LHCN-M2 (cell line): ENCODE measurements at regions not wholly inside any gene's neighbourhood (a gene's known extent, or its start where the extent isn't known, plus 50 kb on each side); places are given as distances from the start of the nearest gene placed in this dataset.
"Not testable (repeated sequence)": the region's sequence is repeated elsewhere in the genome, so short reads cannot be mapped to it uniquely, and the experiment has no call there.

Experiments used
- DNase-seq: peaks from one replicate; pipeline ENCODE4 v3.0.0-alpha.2; 2012; ENCODE audit warnings: low read depth

DNA sequence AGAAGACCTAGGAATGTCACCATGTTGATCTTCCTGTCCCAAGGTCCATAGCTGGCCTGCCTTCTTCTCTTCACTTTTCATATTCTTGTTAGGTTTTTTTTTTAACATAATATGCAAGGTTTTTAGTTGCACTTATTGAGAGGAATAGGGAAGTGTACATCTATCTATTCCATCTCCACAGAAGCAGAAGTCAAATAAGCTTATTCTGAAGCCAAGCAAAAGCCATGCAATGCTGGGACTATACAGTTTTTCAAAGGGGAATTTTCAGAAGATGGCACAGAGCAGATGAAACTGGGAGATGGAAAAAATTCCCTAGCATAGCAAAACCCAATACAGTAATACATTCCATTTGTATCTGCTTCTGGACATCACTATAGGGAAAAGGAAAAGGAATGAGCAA, 447.6 kb downstream of the GADD45G start:
- no peak for DNase-seq

DNA sequence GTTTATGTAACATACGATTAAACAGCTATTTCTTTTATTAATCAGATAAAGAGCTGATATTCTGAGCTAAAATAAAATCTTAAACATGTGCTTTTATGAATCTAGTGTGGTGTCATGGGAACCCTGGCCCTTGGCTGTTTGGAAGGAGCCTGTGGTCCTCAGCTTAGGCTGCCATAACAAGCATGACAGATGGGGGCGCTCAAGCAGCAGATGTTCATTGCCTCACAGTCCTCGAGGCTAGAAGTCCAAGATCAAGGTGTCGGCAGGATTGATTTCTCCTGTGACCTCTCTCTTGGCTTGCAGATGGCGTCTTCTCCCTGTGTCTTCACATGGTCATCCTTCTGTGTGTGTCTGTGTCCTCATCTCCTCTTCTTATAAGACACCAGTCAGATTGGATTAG, 448.2 kb downstream of the GADD45G start:
- DNase-seq, result no peak

DNA sequence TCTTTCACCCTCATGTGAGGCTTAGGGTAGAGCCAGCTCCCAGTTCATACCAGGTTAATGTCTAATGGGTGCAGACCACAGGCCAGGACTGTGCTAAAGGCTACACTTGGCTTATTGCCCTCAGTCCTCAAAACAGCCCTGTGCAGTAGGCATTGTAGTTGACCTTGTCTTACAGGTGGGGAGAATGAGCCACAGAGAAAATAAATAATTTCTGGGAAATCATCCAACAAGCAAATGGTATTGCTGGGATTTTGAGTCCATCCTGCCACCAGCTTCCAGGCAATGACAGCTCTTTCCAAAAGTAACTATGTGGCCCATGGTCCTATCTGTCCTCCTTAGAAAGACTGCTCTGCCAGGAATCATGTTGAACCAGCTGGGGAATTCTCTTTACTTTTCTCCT, 450.0 kb downstream of the GADD45G start:
- DNase-seq, result no peak

DNA sequence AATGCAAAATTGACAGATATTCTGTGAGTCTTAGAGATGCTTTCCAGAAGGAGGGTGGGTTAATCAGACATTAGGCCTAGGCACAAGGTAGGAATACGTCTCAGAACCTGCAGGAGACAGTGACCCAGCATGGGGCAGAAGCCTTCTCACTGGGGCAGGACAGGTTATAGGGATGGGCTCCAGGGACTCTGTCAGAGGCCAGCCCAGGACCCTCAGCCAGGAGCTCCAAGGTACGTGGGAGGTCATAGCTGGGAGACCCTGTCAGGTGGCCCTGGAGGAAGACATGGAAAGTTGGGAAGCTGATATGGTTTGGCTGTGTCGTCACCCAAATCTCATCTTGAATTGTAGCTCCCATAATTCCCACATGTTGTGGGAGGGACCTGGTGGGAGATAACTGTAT, 450.4 kb downstream of the GADD45G start:
- DNase-seq, result no peak

DNA sequence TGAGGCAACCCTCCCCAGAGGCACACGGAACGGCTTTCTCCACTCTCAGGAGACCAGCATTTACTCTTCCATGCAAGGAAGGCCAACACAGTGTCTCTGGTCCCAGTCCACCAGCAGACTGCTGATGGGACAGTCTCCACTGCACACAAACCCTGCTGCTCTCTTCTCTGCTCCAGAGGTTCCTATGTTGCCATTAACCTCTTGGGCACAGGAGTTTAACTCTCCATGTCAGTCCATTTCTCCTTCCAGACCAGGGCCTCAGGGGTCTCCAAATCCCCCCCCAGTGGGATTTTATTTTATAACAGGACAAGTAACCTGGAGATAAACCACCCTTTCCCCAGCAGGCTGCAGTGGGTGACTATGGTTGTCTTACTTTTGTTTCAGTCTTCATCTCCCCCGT, 452.5 kb downstream of the GADD45G start:
- DNase-seq, result no peak

DNA sequence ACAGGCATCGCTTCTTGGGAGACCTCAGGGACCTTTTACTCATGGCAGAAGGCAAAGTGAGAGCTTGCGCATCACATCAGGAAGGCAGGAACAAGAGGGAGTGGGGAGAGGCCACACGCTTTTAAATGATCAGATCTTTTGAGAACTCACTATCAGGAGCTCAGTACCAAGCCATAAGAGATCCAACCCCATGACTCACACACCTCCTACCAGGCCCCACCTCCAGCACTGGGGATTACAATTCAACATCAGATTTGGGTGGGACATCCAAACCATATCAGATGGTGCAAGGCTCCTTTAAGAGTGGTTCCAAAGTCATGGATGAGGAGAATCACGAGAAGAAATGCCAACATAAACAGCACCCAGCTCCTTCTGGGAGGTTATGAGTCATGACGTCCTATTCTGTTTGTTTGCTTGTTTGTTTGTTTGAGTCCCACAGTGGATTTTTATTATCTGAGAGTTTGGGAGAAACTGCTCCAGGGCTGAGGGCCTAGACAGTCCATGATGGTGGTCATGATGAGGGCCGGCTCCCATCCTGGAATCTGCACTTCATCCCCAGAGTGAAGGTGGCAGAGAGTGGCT, 453.5 kb downstream of the GADD45G start:
- DNase-seq, result no peak

DNA sequence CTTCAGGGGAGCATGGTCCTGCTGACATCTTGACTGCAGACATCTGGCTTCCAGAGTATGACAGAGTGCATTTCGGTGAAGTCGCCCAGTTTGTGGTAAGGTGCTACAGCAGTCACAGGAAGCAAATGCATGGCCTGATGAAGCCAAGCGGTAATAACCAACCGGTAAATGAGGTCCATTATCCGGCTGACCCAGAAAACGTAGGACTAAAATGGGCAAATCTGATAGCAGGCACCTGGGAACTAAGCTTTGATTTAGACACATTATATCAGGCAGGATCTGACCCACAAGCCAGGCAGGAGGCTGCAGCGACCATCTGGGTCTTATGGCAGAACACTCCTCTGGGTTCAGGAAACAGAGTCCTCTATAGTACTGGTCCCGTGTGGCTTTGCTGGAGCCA, 454.6 kb downstream of the GADD45G start:
- DNase-seq, result no peak

DNA sequence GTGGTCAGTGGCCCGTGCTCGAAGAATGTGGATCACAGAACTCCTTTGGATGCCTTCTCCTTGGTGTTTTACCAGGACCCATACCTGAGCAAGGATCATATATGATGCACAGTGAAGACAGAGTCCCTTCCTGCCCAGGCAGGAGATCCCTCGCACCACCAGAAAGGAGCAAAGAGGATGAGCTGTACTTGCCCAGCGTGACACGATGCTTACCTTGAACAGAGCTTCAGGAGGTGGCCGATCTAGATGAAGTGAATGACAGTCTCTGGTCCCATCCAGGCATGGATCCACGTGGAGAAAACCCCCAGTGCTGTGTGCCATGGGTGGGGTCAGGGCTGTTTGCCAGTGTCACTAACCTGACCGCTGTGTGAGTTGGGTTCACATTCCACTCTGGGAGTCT, 455.4 kb downstream of the GADD45G start:
- DNase-seq, result no peak

DNA sequence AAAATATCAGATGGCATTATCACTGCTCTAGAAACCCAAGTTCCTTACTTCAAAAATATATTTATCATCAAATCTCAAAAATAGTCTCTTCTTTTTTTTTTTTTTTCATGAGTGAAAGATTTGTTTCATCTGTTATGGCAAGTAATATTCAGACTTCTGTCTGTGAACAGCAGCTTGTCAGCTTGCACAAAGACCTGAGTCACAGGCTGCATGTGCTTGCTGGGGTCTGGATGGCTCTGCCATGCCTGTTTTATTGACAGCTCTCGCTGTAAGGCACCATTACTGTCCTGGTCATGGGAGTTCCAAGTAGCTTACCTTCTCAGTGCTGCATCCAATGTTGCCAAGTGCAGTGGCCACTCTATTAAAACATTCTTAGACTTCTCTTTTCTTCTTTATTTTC, 456.4 kb downstream of the GADD45G start:
- no peak for DNase-seq

DNA sequence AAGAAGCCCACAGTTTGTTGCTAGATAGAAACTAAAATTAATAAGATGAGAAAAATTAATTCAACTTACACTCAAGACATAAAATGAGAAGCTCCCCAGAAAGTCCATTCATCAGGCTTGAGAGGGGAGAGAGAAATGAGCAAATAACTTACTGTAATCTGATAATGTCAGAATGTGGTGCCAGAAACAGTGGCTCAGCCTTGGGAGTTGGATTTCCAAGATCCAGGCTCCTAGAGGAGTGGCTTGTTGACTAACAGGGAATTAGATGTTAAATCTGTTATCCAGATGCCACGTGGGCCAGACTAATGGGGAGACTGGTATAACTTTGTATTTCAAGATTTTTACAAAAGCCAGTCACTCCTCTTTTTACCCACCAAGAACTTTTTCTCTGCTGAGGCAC, 458.2 kb downstream of the GADD45G start:
- DNase-seq, result no peak

DNA sequence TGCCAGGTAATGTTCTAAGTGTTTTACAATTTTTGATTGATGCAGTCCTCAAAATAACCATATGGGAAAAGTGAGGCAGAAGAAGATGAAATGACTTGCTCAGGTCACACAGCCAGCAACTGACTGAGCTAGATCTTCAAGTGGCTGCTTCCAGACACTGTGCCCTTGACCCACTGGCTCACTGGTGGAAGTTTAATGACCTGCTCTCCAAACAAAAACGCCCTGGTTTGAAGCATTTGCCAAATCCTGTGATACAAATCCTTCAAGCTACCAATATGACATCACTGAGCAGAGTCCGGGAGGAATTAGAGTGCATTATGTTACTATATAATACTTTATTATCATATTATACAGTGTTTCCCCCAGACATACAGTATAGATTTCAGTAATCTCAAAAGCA, 459.4 kb downstream of the GADD45G start:
- DNase-seq, result no peak

DNA sequence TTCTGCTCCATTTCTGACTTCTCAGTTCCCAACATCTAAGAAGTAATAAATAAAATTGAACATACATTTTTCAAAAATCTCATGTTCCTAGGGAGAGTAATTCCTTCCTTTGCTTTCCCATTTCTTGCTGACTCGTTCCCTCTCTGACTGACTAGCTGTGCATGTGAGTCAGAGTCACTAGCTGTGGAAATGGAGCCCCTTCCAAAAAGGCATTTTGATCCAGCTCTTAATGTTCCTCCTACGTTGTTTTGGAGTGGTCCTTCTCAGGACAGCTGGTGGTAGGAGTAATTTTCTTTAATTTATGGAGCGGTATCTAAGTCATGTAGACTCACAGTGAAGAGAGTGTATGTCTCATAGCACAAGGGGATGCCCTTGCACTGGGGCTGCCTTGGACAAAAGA, 460.2 kb downstream of the GADD45G start:
- peak; percentile 18 for DNase-seq

DNA sequence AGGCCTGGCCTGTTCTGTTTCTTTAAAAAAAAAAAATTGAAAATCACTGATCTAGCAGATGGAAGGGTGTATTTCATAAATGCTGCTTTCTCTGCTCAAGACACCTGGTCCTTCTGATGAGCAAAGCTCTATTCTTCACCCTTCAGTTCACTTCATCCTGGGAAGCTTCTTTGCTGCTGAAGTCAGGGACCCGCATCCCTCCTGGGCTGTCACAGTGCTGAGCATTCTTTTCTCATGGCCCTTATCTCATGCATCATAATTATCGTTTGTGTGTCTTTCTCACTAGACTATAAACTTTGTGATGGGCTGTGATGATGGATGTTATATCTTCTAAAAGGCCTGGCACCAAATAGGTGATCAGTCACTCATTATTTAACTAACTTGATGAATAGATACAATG, 461.0 kb downstream of the GADD45G start:
- no peak for DNase-seq

DNA sequence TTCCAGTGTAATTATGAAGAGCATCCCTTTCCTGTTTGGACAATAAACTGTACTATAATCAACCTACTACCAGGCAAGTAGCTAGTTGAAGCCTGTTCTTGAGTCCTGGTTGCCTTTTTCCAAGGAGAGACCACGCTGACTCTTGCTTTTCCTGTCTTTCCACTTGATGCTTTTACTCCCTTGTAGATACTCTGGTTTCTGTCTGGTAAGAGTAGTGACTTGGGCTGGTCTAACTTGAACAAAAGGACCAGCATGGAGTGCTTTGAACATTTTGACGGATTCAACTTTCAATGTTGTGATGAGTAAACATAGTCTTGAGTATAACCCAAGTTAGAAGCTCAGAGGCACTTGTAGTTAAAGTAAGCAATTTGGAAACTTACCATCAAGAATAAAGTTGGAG, 464.3 kb downstream of the GADD45G start:
- DNase-seq, result no peak

DNA sequence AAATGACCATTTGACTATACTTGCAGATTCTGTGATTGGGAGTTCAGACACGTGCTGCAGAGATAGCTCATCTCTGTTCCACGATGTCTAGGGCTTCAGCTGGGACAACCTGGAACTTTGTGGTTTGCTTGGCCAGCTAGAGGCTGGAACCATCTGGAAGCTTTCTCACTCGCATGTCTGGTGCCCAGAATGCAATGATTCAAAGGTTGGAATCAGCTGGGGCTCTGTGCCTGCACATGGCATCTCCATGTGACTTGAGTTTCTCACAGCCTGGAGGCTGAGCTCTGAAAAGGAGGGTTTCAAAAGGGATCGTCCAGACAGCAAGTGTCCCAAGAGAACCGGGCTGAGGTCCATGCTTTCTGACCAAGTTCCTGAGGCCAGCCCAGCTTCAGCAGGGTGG, 465.2 kb downstream of the GADD45G start:
- DNase-seq, result no peak

DNA sequence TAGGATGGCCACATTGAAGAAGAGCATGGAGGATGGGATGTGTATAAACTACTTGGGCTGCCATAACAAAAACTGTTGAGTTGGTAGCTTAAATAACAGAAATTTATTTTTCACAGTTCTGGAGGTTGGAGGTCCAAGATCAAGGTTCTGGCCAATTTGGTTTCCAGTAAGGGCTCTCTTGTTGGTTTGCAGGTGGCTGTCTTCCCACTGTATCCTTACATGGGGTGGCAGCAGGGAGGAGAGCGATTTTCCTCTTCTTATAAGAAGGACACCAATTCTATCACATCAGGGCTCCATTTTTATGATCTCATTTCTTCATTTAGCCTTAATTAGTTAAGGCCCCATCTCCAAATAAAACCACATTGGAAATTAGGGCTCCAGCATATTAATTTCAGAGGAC, 465.7 kb downstream of the GADD45G start:
- DNase-seq, result no peak

DNA sequence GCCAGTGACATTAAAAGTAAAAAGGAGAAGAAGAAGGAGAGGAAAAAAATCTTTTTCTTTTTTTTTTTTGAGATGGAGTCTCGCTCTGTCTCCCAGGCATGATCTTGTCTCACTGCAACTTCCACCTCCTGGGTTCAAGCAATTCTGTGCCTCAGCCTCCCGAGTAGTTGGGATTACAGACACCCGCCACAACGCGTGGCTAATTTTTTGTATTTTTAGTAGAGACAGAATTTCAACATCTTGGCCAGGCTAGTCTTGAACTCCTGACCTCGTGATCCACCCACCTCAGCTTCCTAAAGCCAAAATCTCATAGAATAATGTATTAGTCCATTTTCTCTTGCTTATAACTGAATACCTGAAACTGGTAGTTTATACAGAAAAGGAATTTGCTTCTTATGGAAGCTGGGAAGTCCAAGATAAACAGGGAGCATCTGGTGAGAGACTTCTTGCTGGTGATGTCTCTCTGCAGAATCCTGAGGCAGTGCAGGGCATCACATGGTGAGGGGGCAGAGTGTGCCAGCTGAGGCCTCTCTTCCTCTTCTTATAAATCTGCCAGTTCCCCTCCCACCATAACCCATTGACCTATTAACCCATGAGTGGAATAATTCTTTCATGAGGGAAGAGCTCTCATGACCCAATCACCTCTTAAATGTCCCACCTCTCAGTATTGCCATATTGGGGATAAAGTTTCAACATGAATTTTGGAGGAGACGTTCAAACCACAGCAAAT, 466.3 kb downstream of the GADD45G start:
- no peak for DNase-seq

DNA sequence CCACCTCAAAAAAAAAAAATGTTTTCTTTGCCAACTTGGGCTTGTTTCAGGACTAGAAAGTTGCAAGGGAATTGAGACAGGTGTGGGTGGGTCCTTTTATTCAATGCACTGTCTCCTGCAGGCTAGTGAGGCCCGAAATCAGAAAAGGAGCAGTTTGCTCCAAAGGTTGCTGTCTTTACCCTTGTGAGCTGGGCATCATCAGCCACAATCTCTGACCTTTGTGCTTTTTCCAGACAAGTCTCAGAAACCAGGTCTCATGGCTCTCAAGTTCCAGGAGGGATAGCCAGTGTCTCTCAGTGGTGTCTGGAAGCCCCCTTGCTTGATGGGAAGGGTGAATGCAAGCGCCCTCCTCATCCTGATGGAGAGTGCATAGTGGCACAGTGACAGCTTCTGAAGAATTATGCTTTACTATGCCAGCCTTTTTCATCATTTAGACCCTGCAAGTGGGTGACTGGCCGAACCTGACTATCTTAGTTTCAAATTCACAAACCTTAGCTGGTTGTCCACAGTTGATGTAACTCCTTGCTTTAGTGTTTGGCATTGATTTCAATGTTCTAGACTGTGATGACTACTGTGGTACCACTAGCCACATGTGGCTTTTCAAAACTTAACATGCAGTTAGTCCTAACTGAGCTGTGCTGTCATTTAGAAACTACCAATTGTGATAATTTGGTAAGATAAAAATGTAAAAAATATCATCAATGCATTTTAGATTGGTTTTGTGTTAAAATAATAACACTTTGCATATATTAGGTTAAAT, 468.6 kb downstream of the GADD45G start:
- no peak for DNase-seq

DNA sequence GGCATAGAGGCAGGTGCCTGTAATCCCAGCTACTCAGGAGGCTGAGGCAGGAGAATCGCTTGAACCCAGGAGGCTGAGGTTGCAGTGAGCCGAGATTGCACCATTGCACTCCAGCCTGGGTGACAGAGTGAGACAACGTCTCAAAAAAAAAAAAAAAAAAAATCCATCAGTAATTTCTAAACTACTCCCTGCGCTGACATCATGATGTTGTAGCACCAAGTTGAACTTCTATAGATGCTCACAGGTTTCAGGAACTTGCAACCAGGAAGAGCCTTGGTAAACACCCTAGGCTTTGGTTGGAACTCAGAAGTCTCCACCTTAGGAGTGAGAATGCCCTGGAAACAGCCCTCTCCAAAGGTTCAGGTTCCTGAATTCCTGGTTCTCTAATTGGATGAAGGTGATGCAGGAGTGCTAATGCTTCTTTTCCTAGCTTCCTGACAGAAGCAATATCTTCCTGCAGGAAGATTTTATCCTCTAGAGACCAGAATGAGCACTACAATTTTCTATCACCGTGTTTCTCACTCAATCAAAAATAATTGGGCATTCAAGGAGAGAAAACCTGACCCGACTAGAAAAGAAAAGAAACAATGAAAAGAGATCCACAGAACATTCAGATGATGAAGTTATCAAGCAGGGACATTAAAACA, 469.6 kb downstream of the GADD45G start:
- no peak for DNase-seq

DNA sequence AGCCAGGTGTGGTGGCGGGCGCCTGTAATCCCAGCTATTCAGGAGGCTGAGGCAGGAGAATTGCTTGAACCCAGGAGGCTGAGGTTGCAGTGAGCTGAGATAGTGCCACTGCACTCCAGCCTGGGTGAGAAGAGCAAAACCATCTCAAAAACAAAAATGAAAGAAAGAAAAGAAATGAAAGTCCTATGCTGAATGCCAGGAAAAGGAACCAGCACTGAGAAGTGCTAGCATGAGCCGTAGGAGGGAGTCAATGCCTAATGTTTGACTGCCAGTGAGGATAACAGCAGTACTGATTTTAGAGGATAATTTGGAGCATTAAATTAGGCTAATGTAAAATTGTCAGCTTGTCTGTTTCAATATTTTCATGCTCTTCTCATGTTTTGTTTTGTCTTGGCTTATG, 472.8 kb downstream of the GADD45G start:
- not testable (repeated sequence) for DNase-seq

DNA sequence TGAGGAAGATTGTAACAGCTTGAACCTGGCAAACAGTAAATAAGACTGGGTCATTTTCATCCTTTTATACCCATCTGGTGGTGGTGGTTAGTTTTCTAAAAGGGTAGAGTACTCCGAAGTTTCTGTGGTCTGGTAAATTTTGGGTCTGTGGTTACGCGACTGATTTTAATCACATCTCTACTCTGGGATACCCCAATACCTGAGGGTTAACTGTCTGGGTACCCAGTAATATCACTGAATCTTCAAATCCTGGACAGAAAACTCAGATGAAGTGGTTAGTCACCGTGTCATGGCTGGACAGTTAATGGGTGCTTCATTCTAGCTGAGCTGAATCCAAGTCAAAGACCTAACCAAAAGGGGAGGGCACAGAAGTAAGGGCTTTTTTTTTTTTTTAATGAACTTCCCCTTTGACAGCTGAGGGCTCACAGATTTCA, 474.2 kb downstream of the GADD45G start:
- DNase-seq, result no peak

DNA sequence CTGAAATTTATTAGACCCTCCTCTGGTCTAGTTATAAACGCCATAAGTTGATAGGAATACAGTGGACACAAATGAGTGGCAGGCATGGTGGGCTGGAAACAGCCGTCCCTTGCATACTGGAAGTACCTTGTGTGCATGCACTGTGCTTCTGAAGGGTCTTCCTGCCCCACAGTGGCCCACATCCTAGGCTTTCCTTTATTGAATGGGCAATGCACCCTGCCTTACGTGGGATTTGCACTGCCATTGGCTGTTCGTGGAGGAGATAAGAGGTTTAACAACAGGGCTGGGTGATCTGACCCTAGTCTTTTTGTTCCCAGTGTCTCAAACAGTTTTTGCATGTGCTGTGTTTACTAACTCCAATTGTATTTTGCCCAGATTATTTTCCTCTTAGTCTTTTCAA, 480.8 kb downstream of the GADD45G start:
- DNase-seq, result no peak
